ENCODE measurements at regions not wholly inside any gene's neighbourhood (a gene's known extent, or its start where the extent isn't known, plus 50 kb on each side); places are given as distances from the start of the nearest gene placed in this dataset.

- Histone ChIP-seq H3K4me3 (no peak overlapping the region), H3K27ac (no peak overlapping the region), H3K4me1 (no peaks in the 10 kb centered on the region), H3K36me3 (no peaks in the 10 kb centered on the region), H3K9ac (ENCODE audit: low read depth in 2 of 2, low read length in 2 of 2) (no peak overlapping the region), H3K9me3 (no peaks in the 10 kb centered on the region), H3K27me3 (no peaks in the 10 kb centered on the region)
- no peak for DNase-seq
- TF ChIP-seq CTCF (IDR thresholded peaks at IDR 0.05): no peak
- intact Hi-C loops (cut with DNase I): no loop called here
Measured at GRCh38 chr2:144307711-144308110, 212.2 kb downstream of the ZEB2 start.

- intact Hi-C loops (cut with DNase I): no loop called here
- H3K27me3 ChIP-seq: no peaks in the 10 kb centered on the region
- TF ChIP-seq CTCF (IDR thresholded peaks at IDR 0.05): no peak
- no peak overlapping the region for H3K4me3 ChIP-seq
- H3K4me1 ChIP-seq: no peaks in the 10 kb centered on the region
- H3K27ac ChIP-seq: no peak overlapping the region
- H3K9me3 ChIP-seq: no peaks in the 10 kb centered on the region
- no peak overlapping the region for H3K9ac ChIP-seq (ENCODE audit: low read depth in 2 of 2, low read length in 2 of 2)
- no peaks in the 10 kb centered on the region for H3K36me3 ChIP-seq
- no peak for DNase-seq
Measured at GRCh38 chr2:144304202-144304601, 215.7 kb downstream of the ZEB2 start.

- Histone ChIP-seq H3K27ac (no peak overlapping the region), H3K9me3 (no peaks in the 10 kb centered on the region), H3K9ac (ENCODE audit: low read depth in 2 of 2, low read length in 2 of 2) (no peak overlapping the region), H3K27me3 (no peaks in the 10 kb centered on the region), H3K36me3 (no peaks in the 10 kb centered on the region), H3K4me1 (no peaks in the 10 kb centered on the region), H3K4me3 (no peak overlapping the region)
- no peak for TF ChIP-seq CTCF (IDR thresholded peaks at IDR 0.05)
- DNase-seq: no peak
- intact Hi-C loops (cut with DNase I): no loop called here
Measured at GRCh38 chr2:144300632-144301031, 219.3 kb downstream of the ZEB2 start.

GRCh38 chr2:144290276-144290675, 229.6 kb downstream of the ZEB2 start:
- TF ChIP-seq CTCF (IDR thresholded peaks at IDR 0.05): no peak
- Histone ChIP-seq H3K4me3 (no peak overlapping the region), H3K9ac (ENCODE audit: low read depth in 2 of 2, low read length in 2 of 2) (no peak overlapping the region), H3K4me1 (no peaks in the 10 kb centered on the region), H3K36me3 (no peaks in the 10 kb centered on the region), H3K27me3 (no peaks in the 10 kb centered on the region), H3K9me3 (no peaks in the 10 kb centered on the region), H3K27ac (no peak overlapping the region)
- intact Hi-C loops (cut with DNase I): no loop called here
- no peak for DNase-seq

- Histone ChIP-seq H3K9ac (ENCODE audit: low read depth in 2 of 2, low read length in 2 of 2) (no peak overlapping the region), H3K36me3 (no peaks in the 10 kb centered on the region), H3K9me3 (no peaks in the 10 kb centered on the region), H3K27me3 (no peaks in the 10 kb centered on the region), H3K27ac (no peak overlapping the region), H3K4me1 (no peaks in the 10 kb centered on the region), H3K4me3 (no peak overlapping the region)
- TF ChIP-seq CTCF (IDR thresholded peaks at IDR 0.05): no peak
- intact Hi-C loops (cut with DNase I): no loop called here
- DNase-seq: no peak
Measured at GRCh38 chr2:144288438-144288837, 231.5 kb downstream of the ZEB2 start.

- H3K36me3 ChIP-seq: no peaks in the 10 kb centered on the region
- no peak for TF ChIP-seq CTCF (IDR thresholded peaks at IDR 0.05)
- intact Hi-C loops (cut with DNase I): no loop called here
- H3K4me1 ChIP-seq: no peaks in the 10 kb centered on the region
- H3K27me3 ChIP-seq: no peaks in the 10 kb centered on the region
- H3K9me3 ChIP-seq: no peaks in the 10 kb centered on the region
- no peak overlapping the region for H3K9ac ChIP-seq (ENCODE audit: low read depth in 2 of 2, low read length in 2 of 2)
- DNase-seq: no peak
- no peak overlapping the region for H3K27ac ChIP-seq
- H3K4me3 ChIP-seq: no peak overlapping the region
Measured at GRCh38 chr2:144285324-144285723, 234.6 kb downstream of the ZEB2 start.
